ENCODE measurements at regions not wholly inside any gene's neighbourhood (a gene's known extent, or its start where the extent isn't known, plus 50 kb on each side); places are given as distances from the start of the nearest gene placed in this dataset.

- Histone ChIP-seq H3K4me3 (no peak overlapping the region), H3K36me3 (no peaks in the 10 kb centered on the region), H3K4me1 (no peaks in the 10 kb centered on the region), H3K27ac (no peak overlapping the region), H3K9me3 (no peaks in the 10 kb centered on the region), H3K27me3 (no peaks in the 10 kb centered on the region)
- intact Hi-C loops (cut with DNase I; ENCODE audit: low total_unique reads): no loop called here
- no peak for DNase-seq
- TF ChIP-seq POLR2A (IDR thresholded peaks at IDR 0.05): no peak
- TF ChIP-seq, protein P1, sequence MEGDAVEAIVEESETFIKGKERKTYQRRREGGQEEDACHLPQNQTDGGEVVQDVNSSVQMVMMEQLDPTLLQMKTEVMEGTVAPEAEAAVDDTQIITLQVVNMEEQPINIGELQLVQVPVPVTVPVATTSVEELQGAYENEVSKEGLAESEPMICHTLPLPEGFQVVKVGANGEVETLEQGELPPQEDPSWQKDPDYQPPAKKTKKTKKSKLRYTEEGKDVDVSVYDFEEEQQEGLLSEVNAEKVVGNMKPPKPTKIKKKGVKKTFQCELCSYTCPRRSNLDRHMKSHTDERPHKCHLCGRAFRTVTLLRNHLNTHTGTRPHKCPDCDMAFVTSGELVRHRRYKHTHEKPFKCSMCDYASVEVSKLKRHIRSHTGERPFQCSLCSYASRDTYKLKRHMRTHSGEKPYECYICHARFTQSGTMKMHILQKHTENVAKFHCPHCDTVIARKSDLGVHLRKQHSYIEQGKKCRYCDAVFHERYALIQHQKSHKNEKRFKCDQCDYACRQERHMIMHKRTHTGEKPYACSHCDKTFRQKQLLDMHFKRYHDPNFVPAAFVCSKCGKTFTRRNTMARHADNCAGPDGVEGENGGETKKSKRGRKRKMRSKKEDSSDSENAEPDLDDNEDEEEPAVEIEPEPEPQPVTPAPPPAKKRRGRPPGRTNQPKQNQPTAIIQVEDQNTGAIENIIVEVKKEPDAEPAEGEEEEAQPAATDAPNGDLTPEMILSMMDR (IDR thresholded peaks at IDR 0.05): no peak
Measured at GRCh38 chr7:110071192-110071591, 1019.7 kb upstream of the LRRN3 start.

DNA sequence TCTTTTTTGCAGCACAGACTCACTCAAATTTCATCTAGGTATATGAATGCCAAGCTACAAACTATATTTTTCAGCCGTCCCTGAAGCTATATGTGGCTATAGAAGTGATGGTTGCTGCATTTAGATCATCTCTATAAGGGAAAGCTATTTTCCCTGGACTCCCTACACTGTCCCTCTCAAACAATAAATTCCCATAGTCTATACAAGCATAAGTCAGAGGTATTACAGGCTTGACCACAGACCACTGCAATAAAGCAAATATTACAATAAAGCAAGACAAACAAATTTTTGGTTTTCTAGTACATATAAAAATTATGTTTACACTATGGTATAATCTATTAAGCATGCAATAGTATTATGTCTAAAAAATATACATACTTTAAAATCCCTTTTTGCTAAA lies 1015.5 kb upstream of the LRRN3 start:
- Histone ChIP-seq H3K36me3 (no peaks in the 10 kb centered on the region), H3K4me1 (no peaks in the 10 kb centered on the region), H3K4me3 (no peak overlapping the region), H3K27ac (no peak overlapping the region), H3K9me3 (no peaks in the 10 kb centered on the region), H3K27me3 (no peaks in the 10 kb centered on the region)
- no peak for DNase-seq
- TF ChIP-seq, protein P1 (IDR thresholded peaks at IDR 0.05): no peak
- TF ChIP-seq POLR2A (IDR thresholded peaks at IDR 0.05): no peak
- intact Hi-C loops (cut with DNase I; ENCODE audit: low total_unique reads): no loop called here

GRCh38 chr7:110076194-110076593 lies 1014.7 kb upstream of the LRRN3 start:
- TF ChIP-seq, protein P1 (IDR thresholded peaks at IDR 0.05): no peak
- no peak for TF ChIP-seq POLR2A (IDR thresholded peaks at IDR 0.05)

DNA sequence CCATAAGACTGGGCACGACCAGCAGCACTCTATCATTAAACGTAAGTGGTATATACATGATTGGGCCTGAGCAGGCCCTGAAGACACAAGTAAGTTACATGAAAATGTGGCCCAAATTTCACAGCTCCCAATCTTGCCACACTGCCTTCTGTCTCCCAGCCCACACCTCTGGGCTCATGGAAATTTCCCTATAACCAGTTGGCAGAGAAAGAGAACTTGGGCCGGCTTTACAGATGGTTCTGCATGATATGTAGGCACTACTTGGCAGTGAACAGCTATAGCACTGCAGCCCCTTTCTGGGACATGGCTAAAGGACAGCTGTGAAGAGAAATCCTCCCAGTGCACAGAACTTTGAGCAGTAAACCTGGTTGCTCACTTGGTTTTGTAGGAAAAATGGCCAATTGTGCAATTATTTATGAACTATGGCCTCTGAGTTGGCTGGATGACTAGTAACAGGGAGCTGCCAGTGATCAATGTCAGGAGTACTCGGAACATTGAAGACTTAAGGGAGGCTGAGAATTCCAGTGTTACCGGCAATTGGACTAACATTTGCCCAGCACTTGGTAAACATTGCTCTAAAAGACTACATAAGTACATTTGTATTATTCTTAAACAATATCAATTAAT lies 1006.6 kb upstream of the LRRN3 start:
- no peak for TF ChIP-seq POLR2A (IDR thresholded peaks at IDR 0.05)
- DNase-seq: no peak
- no peaks in the 10 kb centered on the region for H3K27me3 ChIP-seq
- H3K9me3 ChIP-seq: no peaks in the 10 kb centered on the region
- no peak overlapping the region for H3K4me3 ChIP-seq
- intact Hi-C loops (cut with DNase I; ENCODE audit: low total_unique reads): no loop called here
- H3K27ac ChIP-seq: no peak overlapping the region
- H3K36me3 ChIP-seq: no peaks in the 10 kb centered on the region
- no peaks in the 10 kb centered on the region for H3K4me1 ChIP-seq

More at GRCh38 chr7:110076194-110076593, 1014.7 kb upstream of the LRRN3 start:
- Histone ChIP-seq H3K27me3 (no peaks in the 10 kb centered on the region), H3K36me3 (no peaks in the 10 kb centered on the region), H3K4me1 (no peaks in the 10 kb centered on the region), H3K9me3 (no peaks in the 10 kb centered on the region), H3K27ac (no peak overlapping the region), H3K4me3 (no peak overlapping the region)
- intact Hi-C loops (cut with DNase I; ENCODE audit: low total_unique reads): no loop called here
- DNase-seq: no peak

DNA sequence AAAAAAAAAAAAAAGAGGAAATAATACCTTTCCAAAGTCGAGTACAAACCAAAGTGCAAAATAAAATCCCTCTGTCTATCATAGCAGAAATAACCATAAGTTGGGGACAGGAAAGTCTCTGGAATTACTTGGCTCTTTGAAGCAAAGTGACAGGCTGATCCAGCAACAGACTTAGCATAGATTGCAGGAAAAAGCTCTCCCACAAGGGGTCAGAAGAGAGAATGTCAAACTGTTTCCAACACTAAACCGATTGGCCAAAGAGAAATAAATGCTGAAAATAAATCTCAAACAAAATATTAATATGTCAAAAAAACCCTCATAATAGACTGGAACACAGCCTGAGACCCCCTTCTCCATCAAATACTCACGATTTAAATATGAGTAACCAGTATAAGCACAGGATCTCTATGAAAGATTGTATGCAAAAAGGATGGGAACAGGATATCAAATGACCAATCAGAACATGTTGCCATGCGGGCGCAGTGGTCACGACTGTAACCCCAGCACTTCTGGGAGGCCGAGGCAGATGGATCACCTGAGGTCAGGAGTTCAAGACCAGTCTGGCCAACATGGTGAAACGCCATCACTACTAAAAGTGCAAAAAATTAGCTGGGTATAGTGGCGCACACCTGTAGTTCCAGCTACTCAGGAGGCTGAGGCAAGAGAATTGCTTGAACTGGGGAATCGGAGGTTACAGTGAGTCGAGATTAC lies 1000.7 kb upstream of the LRRN3 start:
- no peak for DNase-seq
- no peaks in the 10 kb centered on the region for H3K27me3 ChIP-seq
- no peak overlapping the region for H3K27ac ChIP-seq
- no peaks in the 10 kb centered on the region for H3K36me3 ChIP-seq
- no peak for TF ChIP-seq POLR2A (IDR thresholded peaks at IDR 0.05)
- TF ChIP-seq, protein P1 (IDR thresholded peaks at IDR 0.05): no peak
- intact Hi-C loops (cut with DNase I; ENCODE audit: low total_unique reads): no loop called here
- no peaks in the 10 kb centered on the region for H3K4me1 ChIP-seq
- no peak overlapping the region for H3K4me3 ChIP-seq
- H3K9me3 ChIP-seq: no peaks in the 10 kb centered on the region

Measured in uterus (tissue), 3 donors.